Nephron progenitor cell (in vitro differentiated cells): ENCODE measurements at regions not wholly inside any gene's neighbourhood (a gene's known extent, or its start where the extent isn't known, plus 50 kb on each side); places are given as distances from the start of the nearest gene placed in this dataset.
"Not testable (repeated sequence)": the region's sequence is repeated elsewhere in the genome, so short reads cannot be mapped to it uniquely, and the experiment has no call there.

ENCODE experiments used
- DNase-seq: peaks from one replicate; pipeline ENCODE4 v3.0.0; 2021
- H3K27ac Mint-ChIP-seq: 2 replicates; pipeline ENCODE4 v1.8.0; 2021; ENCODE audit warnings: mild to moderate bottlenecking, moderate library complexity, mixed read lengths
- H3K27me3 Mint-ChIP-seq: 2 replicates; pipeline ENCODE4 v1.8.0; 2021; ENCODE audit warnings: mild to moderate bottlenecking, low read depth, mixed read lengths; ENCODE audit not compliant: poor library complexity
- H3K36me3 Mint-ChIP-seq: 2 replicates; pipeline ENCODE4 v1.8.0; 2021; ENCODE audit warnings: low read depth, mixed read lengths
- H3K4me1 Mint-ChIP-seq: 2 replicates; pipeline ENCODE4 v1.8.0; 2021; ENCODE audit warnings: mixed read lengths
- H3K4me3 Mint-ChIP-seq: 2 replicates; pipeline ENCODE4 v1.8.0; 2021; ENCODE audit warnings: mild to moderate bottlenecking, moderate library complexity, mixed read lengths
- H3K9me3 Mint-ChIP-seq: 2 replicates; pipeline ENCODE4 v1.8.0; 2021; ENCODE audit warnings: mild to moderate bottlenecking, moderate library complexity, mixed read lengths
- CTCF ChIP-seq: fragments of 200-600 bp; sonication (generic); IDR thresholded peaks from 2 replicates; pipeline ENCODE4 v1.5.0; 2021; ENCODE audit warnings: antibody characterized with exemption

GRCh38 chr9:64066736-64067368 is 1218.2 kb downstream of the FOXD4L5 start:
- Mint-ChIP-seq H3K27me3 (no peaks in the 10 kb centered on the region), H3K36me3 (no peaks in the 10 kb centered on the region), H3K9me3 (peaks cover 58% of the 10 kb centered on the region), H3K4me1 (no peaks in the 10 kb centered on the region), H3K27ac (no peak overlapping the region), H3K4me3 (no peak overlapping the region)
- no peak for DNase-seq
- no peak for TF ChIP-seq CTCF

GRCh38 chr9:64061013-64061627 is 1223.9 kb downstream of the FOXD4L5 start:
- no peak for TF ChIP-seq CTCF
- no peaks in the 10 kb centered on the region for H3K36me3 Mint-ChIP-seq
- no peak overlapping the region for H3K27ac Mint-ChIP-seq

GRCh38 chr9:64058070-64058469 is 1226.9 kb downstream of the FOXD4L5 start:
- peaks cover 52% of the 10 kb centered on the region for H3K9me3 Mint-ChIP-seq
- H3K27me3 Mint-ChIP-seq, H3K27ac Mint-ChIP-seq, DNase-seq, H3K4me1 Mint-ChIP-seq, H3K4me3 Mint-ChIP-seq, H3K36me3 Mint-ChIP-seq: not testable (repeated sequence)

More at GRCh38 chr9:64061013-64061627, 1223.9 kb downstream of the FOXD4L5 start:
- H3K9me3 Mint-ChIP-seq: peaks cover 55% of the 10 kb centered on the region
- no peaks in the 10 kb centered on the region for H3K4me1 Mint-ChIP-seq
- no peak overlapping the region for H3K4me3 Mint-ChIP-seq
- DNase-seq: no peak
- no peaks in the 10 kb centered on the region for H3K27me3 Mint-ChIP-seq

GRCh38 chr9:64057553-64057952 is 1227.5 kb downstream of the FOXD4L5 start:
- no peak overlapping the region for H3K27ac Mint-ChIP-seq
- H3K4me1 Mint-ChIP-seq: no peaks in the 10 kb centered on the region
- H3K4me3 Mint-ChIP-seq: no peak overlapping the region
- H3K9me3 Mint-ChIP-seq: peaks cover 52% of the 10 kb centered on the region
- H3K27me3 Mint-ChIP-seq: no peaks in the 10 kb centered on the region
- H3K36me3 Mint-ChIP-seq: no peaks in the 10 kb centered on the region
- DNase-seq: no peak
- TF ChIP-seq CTCF: no peak

GRCh38 chr9:64028925-64029324 is 1256.1 kb downstream of the FOXD4L5 start:
- DNase-seq, H3K36me3 Mint-ChIP-seq, H3K27ac Mint-ChIP-seq, H3K4me3 Mint-ChIP-seq, H3K4me1 Mint-ChIP-seq, H3K27me3 Mint-ChIP-seq: not testable (repeated sequence)
- peaks cover 79% of the 10 kb centered on the region for H3K9me3 Mint-ChIP-seq

- H3K27me3 Mint-ChIP-seq, H3K4me1 Mint-ChIP-seq, H3K36me3 Mint-ChIP-seq, DNase-seq, H3K4me3 Mint-ChIP-seq, H3K27ac Mint-ChIP-seq: not testable (repeated sequence)
- peaks cover 75% of the 10 kb centered on the region for H3K9me3 Mint-ChIP-seq
Observed at GRCh38 chr9:64020696-64021491, 1264.1 kb downstream of the FOXD4L5 start.

- not testable (repeated sequence) for H3K4me1 Mint-ChIP-seq, H3K27ac Mint-ChIP-seq
Observed at GRCh38 chr9:64017666-64018065, 1267.3 kb downstream of the FOXD4L5 start.

GRCh38 chr9:64016845-64017406 is 1268.1 kb downstream of the FOXD4L5 start:
- DNase-seq, H3K27me3 Mint-ChIP-seq, H3K27ac Mint-ChIP-seq, H3K4me1 Mint-ChIP-seq, H3K4me3 Mint-ChIP-seq, H3K36me3 Mint-ChIP-seq: not testable (repeated sequence)
- peaks cover 74% of the 10 kb centered on the region for H3K9me3 Mint-ChIP-seq

More at GRCh38 chr9:64017666-64018065, 1267.3 kb downstream of the FOXD4L5 start:
- peaks cover 76% of the 10 kb centered on the region for H3K9me3 Mint-ChIP-seq
- not testable (repeated sequence) for H3K27me3 Mint-ChIP-seq, H3K36me3 Mint-ChIP-seq, H3K4me3 Mint-ChIP-seq, DNase-seq

GRCh38 chr9:64016246-64016645 is 1268.8 kb downstream of the FOXD4L5 start:
- DNase-seq, H3K27ac Mint-ChIP-seq, H3K4me1 Mint-ChIP-seq, H3K36me3 Mint-ChIP-seq, H3K27me3 Mint-ChIP-seq, H3K4me3 Mint-ChIP-seq: not testable (repeated sequence)
- peaks cover 67% of the 10 kb centered on the region for H3K9me3 Mint-ChIP-seq
